ENCODE measurements at regions not wholly inside any gene's neighbourhood (a gene's known extent, or its start where the extent isn't known, plus 50 kb on each side); places are given as distances from the start of the nearest gene placed in this dataset.

DNA sequence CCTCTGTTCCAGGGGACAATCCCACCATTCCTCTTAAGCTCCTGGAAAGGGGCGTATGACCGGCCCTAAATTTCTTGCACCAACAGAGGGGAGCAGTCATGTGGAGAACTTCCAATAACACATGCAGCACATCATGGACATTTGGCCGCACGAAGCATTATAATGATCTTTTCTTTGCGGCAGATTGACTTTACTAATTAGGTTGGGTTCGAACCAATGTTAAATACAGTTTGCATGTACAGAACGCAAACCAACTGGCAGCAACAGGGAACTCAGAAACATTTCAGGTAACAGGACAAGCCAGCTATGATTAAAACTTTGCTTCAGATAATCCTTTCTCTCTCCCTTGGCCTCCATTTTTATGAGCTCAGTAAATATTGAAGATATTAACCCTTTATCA lies 100.8 kb upstream of the ADPGK start:
- H4K20me1 ChIP-seq (ENCODE audit: insufficient read depth): no peaks in the 10 kb centered on the region
- no peak for DNase-seq
- intact Hi-C loops (cut with micrococcal nuclease; ENCODE audit: unreplicated experiment): no loop called here

DNA sequence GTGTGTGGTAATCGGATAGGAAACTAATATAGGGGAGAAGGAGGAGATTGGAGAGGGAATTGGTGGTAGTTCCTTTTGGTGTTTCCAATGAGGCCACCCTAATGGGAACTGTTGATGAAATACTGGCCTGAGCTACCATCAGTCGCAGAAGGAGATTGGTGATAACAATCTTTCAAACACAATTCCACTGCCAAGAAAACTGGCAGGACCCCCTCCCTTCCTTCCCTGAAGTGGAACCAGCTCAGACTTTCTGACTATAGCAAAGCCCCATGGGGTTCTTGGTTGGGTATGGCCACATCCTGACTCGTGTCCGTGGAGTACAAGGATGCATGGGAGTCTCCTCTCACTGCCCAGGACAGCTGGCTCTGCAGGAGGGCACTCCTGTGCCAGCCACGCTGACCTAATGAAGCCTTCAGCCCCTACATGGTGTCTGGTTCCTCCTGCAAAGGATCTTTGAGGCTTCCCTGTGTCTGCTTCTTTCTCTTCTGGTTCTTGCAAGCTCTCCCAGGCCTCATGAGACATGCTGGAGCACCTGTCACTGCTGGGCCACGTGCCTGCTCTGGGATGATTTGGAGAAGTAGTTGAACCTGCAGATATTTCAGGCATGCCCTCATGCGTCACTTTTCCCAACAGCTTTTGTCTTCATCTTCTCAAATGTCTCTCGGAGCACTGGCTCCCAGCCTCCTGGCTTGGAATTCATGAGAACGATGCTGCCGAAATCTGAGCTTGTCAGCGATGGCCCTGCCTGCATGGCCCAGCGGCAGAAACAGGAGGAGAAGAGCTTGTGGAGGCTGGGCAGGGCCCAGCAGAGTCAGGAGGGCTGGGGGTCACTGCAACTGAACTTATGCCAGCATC lies 90.0 kb upstream of the ADPGK start:
- H3K4me3 ChIP-seq: no peak overlapping the region
- BruUV-seq (replicated peaks): no TSS peak
- intact Hi-C loops (cut with micrococcal nuclease; ENCODE audit: unreplicated experiment): no loop called here
- no peak for DNase-seq
- no peaks in the 10 kb centered on the region for H3K9me3 ChIP-seq (ENCODE audit: insufficient read depth, low read depth)
- no peaks in the 10 kb centered on the region for H4K20me1 ChIP-seq (ENCODE audit: insufficient read depth)
- TF ChIP-seq, protein P1, sequence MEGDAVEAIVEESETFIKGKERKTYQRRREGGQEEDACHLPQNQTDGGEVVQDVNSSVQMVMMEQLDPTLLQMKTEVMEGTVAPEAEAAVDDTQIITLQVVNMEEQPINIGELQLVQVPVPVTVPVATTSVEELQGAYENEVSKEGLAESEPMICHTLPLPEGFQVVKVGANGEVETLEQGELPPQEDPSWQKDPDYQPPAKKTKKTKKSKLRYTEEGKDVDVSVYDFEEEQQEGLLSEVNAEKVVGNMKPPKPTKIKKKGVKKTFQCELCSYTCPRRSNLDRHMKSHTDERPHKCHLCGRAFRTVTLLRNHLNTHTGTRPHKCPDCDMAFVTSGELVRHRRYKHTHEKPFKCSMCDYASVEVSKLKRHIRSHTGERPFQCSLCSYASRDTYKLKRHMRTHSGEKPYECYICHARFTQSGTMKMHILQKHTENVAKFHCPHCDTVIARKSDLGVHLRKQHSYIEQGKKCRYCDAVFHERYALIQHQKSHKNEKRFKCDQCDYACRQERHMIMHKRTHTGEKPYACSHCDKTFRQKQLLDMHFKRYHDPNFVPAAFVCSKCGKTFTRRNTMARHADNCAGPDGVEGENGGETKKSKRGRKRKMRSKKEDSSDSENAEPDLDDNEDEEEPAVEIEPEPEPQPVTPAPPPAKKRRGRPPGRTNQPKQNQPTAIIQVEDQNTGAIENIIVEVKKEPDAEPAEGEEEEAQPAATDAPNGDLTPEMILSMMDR (conservative IDR thresholded peaks at IDR 0.05): no peak
- TF ChIP-seq EZH2 (IDR thresholded peaks at IDR 0.05; ENCODE audit: low read depth): no peak
- ChIA-PET POLR2A (ENCODE audit: unreplicated experiment) (no interaction called here), CTCF (no interaction called here)
- H3F3A ChIP-seq (ENCODE audit: insufficient read depth, low read depth): no peaks in the 10 kb centered on the region
- H3K79me2 ChIP-seq (ENCODE audit: low read depth): no peaks in the 10 kb centered on the region
- no peak overlapping the region for H3K4me2 ChIP-seq
- H3K27me3 ChIP-seq (ENCODE audit: insufficient read depth, low read depth): peaks cover 43% of the 10 kb centered on the region; the same call in 1 of the 2 replicates
- H2AFZ ChIP-seq: no peak overlapping the region
- H3K36me3 ChIP-seq (ENCODE audit: low read depth): no peaks in the 10 kb centered on the region
- H3K27ac ChIP-seq: no peak overlapping the region
- H3K9me2 ChIP-seq (ENCODE audit: insufficient read depth): no peaks in the 10 kb centered on the region
- no peaks in the 10 kb centered on the region for H3K4me1 ChIP-seq (replicated peaks; ENCODE audit: insufficient read depth)

More for the DNA sequence above, 100.8 kb upstream of the ADPGK start:
- no peak overlapping the region for H3K27ac ChIP-seq
- H3K9me3 ChIP-seq (ENCODE audit: insufficient read depth, low read depth): no peaks in the 10 kb centered on the region
- H3K27me3 ChIP-seq (ENCODE audit: insufficient read depth, low read depth): peaks cover 48% of the 10 kb centered on the region
- H3K9me2 ChIP-seq (ENCODE audit: insufficient read depth): no peaks in the 10 kb centered on the region
- ChIA-PET CTCF (no interaction called here), POLR2A (ENCODE audit: unreplicated experiment) (no interaction called here)
- no peak overlapping the region for H3K4me2 ChIP-seq
- BruUV-seq (replicated peaks): no TSS peak
- H3F3A ChIP-seq (ENCODE audit: insufficient read depth, low read depth): no peaks in the 10 kb centered on the region
- no peak for TF ChIP-seq EZH2 (IDR thresholded peaks at IDR 0.05; ENCODE audit: low read depth)
- no peak overlapping the region for H3K4me3 ChIP-seq
- H2AFZ ChIP-seq: no peak overlapping the region
- no peaks in the 10 kb centered on the region for H3K36me3 ChIP-seq (ENCODE audit: low read depth)
- no peaks in the 10 kb centered on the region for H3K79me2 ChIP-seq (ENCODE audit: low read depth)
- no peaks in the 10 kb centered on the region for H3K4me1 ChIP-seq (replicated peaks; ENCODE audit: insufficient read depth)

DNA sequence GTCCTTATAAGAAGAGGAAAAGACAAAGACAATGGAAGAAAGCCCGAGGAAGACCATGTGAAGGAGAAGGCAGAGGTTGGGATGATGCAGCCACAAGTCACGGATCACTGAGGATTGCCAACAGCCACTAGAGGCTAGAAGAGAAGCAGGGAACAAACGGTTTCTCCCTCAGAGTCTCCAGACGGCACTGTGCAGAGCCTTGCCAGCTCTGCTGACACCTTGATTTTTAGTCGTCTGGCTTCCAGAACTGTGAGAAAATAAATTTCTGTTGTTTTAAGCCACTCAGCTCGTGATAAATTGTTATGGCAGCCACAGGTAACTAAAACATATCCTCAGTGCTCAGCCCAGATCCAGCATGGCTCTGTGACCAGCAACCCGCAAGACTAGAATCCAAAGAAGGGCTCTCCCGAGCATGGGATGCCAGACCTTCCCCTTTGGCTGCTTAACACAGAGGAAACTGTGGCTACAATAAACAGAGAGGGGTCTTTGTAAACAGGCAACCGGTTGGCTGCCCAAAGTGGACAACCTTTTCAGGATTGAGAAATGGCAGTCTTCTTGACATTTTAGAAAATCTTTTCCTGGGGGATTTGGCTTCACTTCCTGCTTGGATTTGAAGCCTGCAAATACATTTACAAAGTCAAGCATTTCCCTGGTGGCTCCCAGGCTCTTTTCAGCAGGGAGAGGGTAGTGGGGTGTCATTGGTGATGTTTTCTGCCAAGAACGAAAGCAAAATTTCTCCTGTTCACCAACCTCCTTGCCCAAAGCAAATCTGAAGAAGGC lies 88.7 kb upstream of the ADPGK start:
- Histone ChIP-seq H3K4me2 (no peak overlapping the region), H3K4me1 (replicated peaks; ENCODE audit: insufficient read depth) (no peaks in the 10 kb centered on the region), H3K9me2 (ENCODE audit: insufficient read depth) (no peaks in the 10 kb centered on the region), H3K27me3 (ENCODE audit: insufficient read depth, low read depth) (peaks cover 32% of the 10 kb centered on the region; the same call in 1 of the 2 replicates), H3K79me2 (ENCODE audit: low read depth) (no peaks in the 10 kb centered on the region), H4K20me1 (ENCODE audit: insufficient read depth) (no peaks in the 10 kb centered on the region), H3K36me3 (ENCODE audit: low read depth) (no peaks in the 10 kb centered on the region), H3K4me3 (no peak overlapping the region), H3K27ac (no peak overlapping the region), H2AFZ (no peak overlapping the region), H3K9me3 (ENCODE audit: insufficient read depth, low read depth) (no peaks in the 10 kb centered on the region), H3F3A (ENCODE audit: insufficient read depth, low read depth) (no peaks in the 10 kb centered on the region)
- BruUV-seq (replicated peaks): no TSS peak
- DNase-seq: no peak
- POLR2A ChIA-PET (ENCODE audit: unreplicated experiment): no interaction called here
- CTCF ChIA-PET: no interaction called here
- intact Hi-C loops (cut with micrococcal nuclease; ENCODE audit: unreplicated experiment): no loop called here
- TF ChIP-seq, protein P1 (conservative IDR thresholded peaks at IDR 0.05): no peak
- TF ChIP-seq EZH2 (IDR thresholded peaks at IDR 0.05; ENCODE audit: low read depth): no peak
